MM.1S (cell line): ENCODE measurements at regions not wholly inside any gene's neighbourhood (a gene's known extent, or its start where the extent isn't known, plus 50 kb on each side); places are given as distances from the start of the nearest gene placed in this dataset.

ENCODE experiments used
- DNase-seq: peaks from one replicate; pipeline ENCODE4 v3.0.0-alpha.2; 2015
- H2AFZ ChIP-seq: fragments of 300-600 bp; sonication (generic); 2 replicates; pipeline ENCODE4 v1.6.0; 2016; ENCODE audit warnings: antibody characterized with exemption, low read length
- H3F3A ChIP-seq: fragments of 300-600 bp; sonication (generic); 2 replicates; pipeline ENCODE4 v1.6.1; 2016; ENCODE audit warnings: mild to moderate bottlenecking, antibody characterized with exemption, low read length, moderate library complexity, mixed read lengths; ENCODE audit not compliant: insufficient read depth
- H3K27ac ChIP-seq: fragments of 300-600 bp; sonication (generic); 2 replicates; pipeline ENCODE4 v1.5.1; 2016; ENCODE audit warnings: mild to moderate bottlenecking, low read length
- H3K27me3 ChIP-seq: fragments of 300-600 bp; sonication (generic); replicated peaks from 2 replicates; pipeline ENCODE4 v1.6.0; 2016; ENCODE audit warnings: low read length; ENCODE audit not compliant: insufficient read depth
- H3K36me3 ChIP-seq: fragments of 300-600 bp; sonication (generic); replicated peaks from 2 replicates; pipeline ENCODE4 v1.6.1; 2016; ENCODE audit warnings: mild to moderate bottlenecking, low read length, mixed read lengths; ENCODE audit not compliant: insufficient read depth
- H3K4me1 ChIP-seq: fragments of 300-600 bp; sonication (generic); 2 replicates; pipeline ENCODE4 v1.6.1; 2016; ENCODE audit warnings: low read length, mixed read lengths
- H3K4me2 ChIP-seq: fragments of 300-600 bp; sonication (generic); 2 replicates; pipeline ENCODE4 v1.6.0; 2016; ENCODE audit warnings: low read depth, low read length
- H3K4me3 ChIP-seq: fragments of 300-600 bp; sonication (generic); 2 replicates; pipeline ENCODE4 v1.5.1; 2016; ENCODE audit warnings: low read length, mixed read lengths
- H3K79me2 ChIP-seq: fragments of 300-600 bp; sonication (generic); 2 replicates; pipeline ENCODE4 v1.6.1; 2016; ENCODE audit warnings: mixed run types, low read length, mixed read lengths
- H3K9ac ChIP-seq: fragments of 300-600 bp; sonication (generic); 2 replicates; pipeline ENCODE4 v1.6.1; 2016; ENCODE audit warnings: low read length, mixed read lengths
- H3K9me2 ChIP-seq: fragments of 300-600 bp; sonication (generic); replicated peaks from 2 replicates; pipeline ENCODE4 v1.6.1; 2016; ENCODE audit warnings: mild to moderate bottlenecking, low read length, mixed read lengths; ENCODE audit not compliant: insufficient read depth
- H3K9me3 ChIP-seq: fragments of 300-600 bp; sonication (generic); replicated peaks from 2 replicates; pipeline ENCODE4 v1.6.1; 2016; ENCODE audit warnings: mild to moderate bottlenecking, low read length, mixed read lengths; ENCODE audit not compliant: insufficient read depth
- H4K20me1 ChIP-seq: fragments of 300-600 bp; sonication (generic); 2 replicates; pipeline ENCODE4 v1.6.1; 2016; ENCODE audit warnings: mild to moderate bottlenecking, low read length, moderate library complexity, mixed read lengths; ENCODE audit not compliant: insufficient read depth
- EZH2 ChIP-seq: fragments of 300-600 bp; sonication (generic); optimal IDR thresholded peaks from 2 replicates; pipeline ENCODE3; 2017; ENCODE audit warnings: low read depth, mild to moderate bottlenecking, antibody characterized with exemption, low read length, mixed read lengths
- EZH2phosphoT487 ChIP-seq: fragments of 300-600 bp; sonication (generic); IDR thresholded peaks from 2 replicates; pipeline ENCODE4 v1.6.1; 2018; ENCODE audit warnings: antibody characterized with exemption, low read length
- TF ChIP-seq, protein P1 (sequence below): fragments of 300-600 bp; sonication (generic); IDR thresholded peaks from 2 replicates; pipeline ENCODE4 v1.5.1; 2016; ENCODE audit warnings: antibody characterized with exemption, low read length, mixed read lengths

DNA sequence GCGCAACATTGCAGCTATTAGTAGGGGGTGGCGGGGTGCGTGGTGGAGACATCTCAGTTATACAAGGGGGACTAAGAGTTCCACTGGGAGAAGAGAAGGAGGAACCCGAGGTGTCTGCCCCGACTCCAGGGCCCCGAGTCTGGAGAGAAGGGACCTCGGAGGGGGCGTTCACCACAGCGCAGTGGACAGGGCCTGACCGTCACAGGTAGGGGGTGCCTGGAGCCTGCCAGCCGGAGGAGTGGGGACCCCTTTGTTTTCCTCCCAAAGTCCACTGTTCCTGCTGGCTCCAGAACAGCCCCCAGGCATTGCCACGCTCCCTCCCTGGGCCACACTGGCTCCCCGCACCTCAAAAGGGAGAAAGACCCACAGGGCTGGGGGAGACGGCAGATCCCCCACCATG is 175.9 kb upstream of the TNRC6C start:
- Histone ChIP-seq H3K9me2 (no peaks in the 10 kb centered on the region), H4K20me1 (no peaks in the 10 kb centered on the region), H3K4me1 (peaks cover 11% of the 10 kb centered on the region; the same call in 1 of the 2 replicates), H3K9me3 (no peaks in the 10 kb centered on the region), H3K4me3 (no peak overlapping the region), H3K9ac (no peak overlapping the region), H3K4me2 (no peak overlapping the region), H3F3A (no peaks in the 10 kb centered on the region), H3K36me3 (no peaks in the 10 kb centered on the region), H3K27me3 (peaks cover 54% of the 10 kb centered on the region), H2AFZ (no peak overlapping the region), H3K79me2 (no peaks in the 10 kb centered on the region), H3K27ac (no peak overlapping the region)
- DNase-seq, result no peak
- TF ChIP-seq EZH2 (no peak), EZH2phosphoT487 (no peak)
- TF ChIP-seq, protein P1, sequence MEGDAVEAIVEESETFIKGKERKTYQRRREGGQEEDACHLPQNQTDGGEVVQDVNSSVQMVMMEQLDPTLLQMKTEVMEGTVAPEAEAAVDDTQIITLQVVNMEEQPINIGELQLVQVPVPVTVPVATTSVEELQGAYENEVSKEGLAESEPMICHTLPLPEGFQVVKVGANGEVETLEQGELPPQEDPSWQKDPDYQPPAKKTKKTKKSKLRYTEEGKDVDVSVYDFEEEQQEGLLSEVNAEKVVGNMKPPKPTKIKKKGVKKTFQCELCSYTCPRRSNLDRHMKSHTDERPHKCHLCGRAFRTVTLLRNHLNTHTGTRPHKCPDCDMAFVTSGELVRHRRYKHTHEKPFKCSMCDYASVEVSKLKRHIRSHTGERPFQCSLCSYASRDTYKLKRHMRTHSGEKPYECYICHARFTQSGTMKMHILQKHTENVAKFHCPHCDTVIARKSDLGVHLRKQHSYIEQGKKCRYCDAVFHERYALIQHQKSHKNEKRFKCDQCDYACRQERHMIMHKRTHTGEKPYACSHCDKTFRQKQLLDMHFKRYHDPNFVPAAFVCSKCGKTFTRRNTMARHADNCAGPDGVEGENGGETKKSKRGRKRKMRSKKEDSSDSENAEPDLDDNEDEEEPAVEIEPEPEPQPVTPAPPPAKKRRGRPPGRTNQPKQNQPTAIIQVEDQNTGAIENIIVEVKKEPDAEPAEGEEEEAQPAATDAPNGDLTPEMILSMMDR, result no peak

DNA sequence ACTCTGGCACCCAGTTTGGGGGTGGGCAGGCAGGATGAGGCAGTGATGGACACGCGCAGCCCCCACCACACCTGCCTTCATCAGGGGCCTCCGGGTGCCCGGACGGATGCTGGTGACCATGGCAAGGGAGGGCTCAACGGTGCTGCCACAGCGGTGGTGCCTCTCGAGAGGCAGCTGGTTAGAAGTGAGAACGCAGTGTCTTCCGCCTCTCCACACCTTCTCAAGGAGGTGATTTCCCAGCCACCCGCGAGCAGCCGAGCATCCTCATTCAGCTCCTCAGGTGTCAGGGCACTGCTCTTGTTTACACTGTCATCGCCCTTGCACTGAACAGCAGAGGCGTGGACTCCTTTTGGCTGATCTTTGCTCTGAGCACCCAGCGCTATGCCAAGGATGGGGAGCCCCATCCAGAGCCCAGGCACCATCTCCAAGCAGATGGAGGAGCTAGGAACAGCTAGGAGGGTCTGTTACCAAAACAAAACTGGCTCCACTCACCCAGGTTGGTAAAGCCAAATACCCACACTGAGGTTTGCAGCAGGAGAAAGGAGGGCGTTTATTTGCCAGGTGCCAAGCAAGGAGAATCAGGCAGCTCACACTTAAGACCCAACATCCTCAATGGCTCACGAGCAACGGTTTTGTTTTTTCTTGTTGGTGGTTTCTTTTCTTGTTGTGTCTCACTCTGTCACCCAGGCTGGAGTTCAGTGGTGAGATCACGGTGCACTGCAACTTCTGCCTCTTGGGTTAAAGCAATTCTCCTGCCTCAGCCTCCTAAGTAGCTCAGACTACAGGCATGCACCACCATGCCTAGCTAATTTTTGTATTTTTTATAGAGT is 174.3 kb upstream of the TNRC6C start:
- Histone ChIP-seq H3K9ac (no peak overlapping the region), H3F3A (no peaks in the 10 kb centered on the region), H3K9me3 (no peaks in the 10 kb centered on the region), H3K9me2 (no peaks in the 10 kb centered on the region), H3K79me2 (no peaks in the 10 kb centered on the region), H4K20me1 (no peaks in the 10 kb centered on the region), H3K4me2 (peak overlapping the region; percentile 25; the same call in 1 of the 2 replicates), H3K27me3 (peaks cover 44% of the 10 kb centered on the region), H2AFZ (no peak overlapping the region), H3K36me3 (no peaks in the 10 kb centered on the region), H3K4me1 (peaks cover 11% of the 10 kb centered on the region; the same call in 1 of the 2 replicates), H3K4me3 (no peak overlapping the region), H3K27ac (no peak overlapping the region; the same call in 1 of the 2 replicates)
- peak; percentile 87 for DNase-seq
- no peak for TF ChIP-seq EZH2phosphoT487

- no peaks in the 10 kb centered on the region for H3K9me2 ChIP-seq
- H2AFZ ChIP-seq, result no peak overlapping the region
- no peak overlapping the region for H3K4me2 ChIP-seq
- no peak for TF ChIP-seq EZH2phosphoT487
- TF ChIP-seq, protein P1, result no peak
- TF ChIP-seq EZH2, result no peak
- no peak overlapping the region for H3K9ac ChIP-seq
- no peaks in the 10 kb centered on the region for H3K9me3 ChIP-seq
- peaks cover 11% of the 10 kb centered on the region; the same call in 1 of the 2 replicates for H3K4me1 ChIP-seq
- H4K20me1 ChIP-seq, result no peaks in the 10 kb centered on the region
- no peak overlapping the region for H3K27ac ChIP-seq
- no peak overlapping the region for H3K4me3 ChIP-seq
- H3K36me3 ChIP-seq, result no peaks in the 10 kb centered on the region
- no peaks in the 10 kb centered on the region for H3K79me2 ChIP-seq
- no peak for DNase-seq
- no peaks in the 10 kb centered on the region for H3F3A ChIP-seq
- peaks cover 41% of the 10 kb centered on the region for H3K27me3 ChIP-seq
Observed at GRCh38 chr17:77785312-77785905, 173.1 kb upstream of the TNRC6C start.
